ENCODE measurements at regions not wholly inside any gene's neighbourhood (a gene's known extent, or its start where the extent isn't known, plus 50 kb on each side); places are given as distances from the start of the nearest gene placed in this dataset.
A peak's percentile ranks its signal among the peaks of the same experiment; 100 is the strongest.

- no peaks in the 10 kb centered on the region for H3K27me3 Mint-ChIP-seq (ENCODE audit: low read depth)
- TF ChIP-seq, protein P1, sequence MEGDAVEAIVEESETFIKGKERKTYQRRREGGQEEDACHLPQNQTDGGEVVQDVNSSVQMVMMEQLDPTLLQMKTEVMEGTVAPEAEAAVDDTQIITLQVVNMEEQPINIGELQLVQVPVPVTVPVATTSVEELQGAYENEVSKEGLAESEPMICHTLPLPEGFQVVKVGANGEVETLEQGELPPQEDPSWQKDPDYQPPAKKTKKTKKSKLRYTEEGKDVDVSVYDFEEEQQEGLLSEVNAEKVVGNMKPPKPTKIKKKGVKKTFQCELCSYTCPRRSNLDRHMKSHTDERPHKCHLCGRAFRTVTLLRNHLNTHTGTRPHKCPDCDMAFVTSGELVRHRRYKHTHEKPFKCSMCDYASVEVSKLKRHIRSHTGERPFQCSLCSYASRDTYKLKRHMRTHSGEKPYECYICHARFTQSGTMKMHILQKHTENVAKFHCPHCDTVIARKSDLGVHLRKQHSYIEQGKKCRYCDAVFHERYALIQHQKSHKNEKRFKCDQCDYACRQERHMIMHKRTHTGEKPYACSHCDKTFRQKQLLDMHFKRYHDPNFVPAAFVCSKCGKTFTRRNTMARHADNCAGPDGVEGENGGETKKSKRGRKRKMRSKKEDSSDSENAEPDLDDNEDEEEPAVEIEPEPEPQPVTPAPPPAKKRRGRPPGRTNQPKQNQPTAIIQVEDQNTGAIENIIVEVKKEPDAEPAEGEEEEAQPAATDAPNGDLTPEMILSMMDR (IDR thresholded peaks at IDR 0.05; ENCODE audit: unreplicated experiment in 3 of 3) = no peak
- H3K4me3 Mint-ChIP-seq = peak overlapping the region in 1 of 3 experiments; percentile 16
- H3K36me3 Mint-ChIP-seq (ENCODE audit: low read depth) = no peaks in the 10 kb centered on the region
- H3K4me1 Mint-ChIP-seq = peaks cover 16% of the 10 kb centered on the region
- no peaks in the 10 kb centered on the region for H3K9me3 Mint-ChIP-seq
- peak overlapping the region in 2 of 3 experiments; percentile 60 to 69 for H3K27ac Mint-ChIP-seq
Measured at GRCh38 chr13:80083081-80083852, 257.7 kb downstream of the SPRY2 start.

GRCh38 chr13:80082396-80083080, 258.4 kb downstream of the SPRY2 start:
- H3K27ac Mint-ChIP-seq = no peak overlapping the region
- TF ChIP-seq, protein P1 (IDR thresholded peaks at IDR 0.05; ENCODE audit: unreplicated experiment in 3 of 3) = no peak
- H3K9me3 Mint-ChIP-seq = no peaks in the 10 kb centered on the region
- H3K27me3 Mint-ChIP-seq (ENCODE audit: low read depth) = no peaks in the 10 kb centered on the region
- H3K4me3 Mint-ChIP-seq = no peak overlapping the region
- peaks cover 16% of the 10 kb centered on the region for H3K4me1 Mint-ChIP-seq
- H3K36me3 Mint-ChIP-seq (ENCODE audit: low read depth) = no peaks in the 10 kb centered on the region

DNA sequence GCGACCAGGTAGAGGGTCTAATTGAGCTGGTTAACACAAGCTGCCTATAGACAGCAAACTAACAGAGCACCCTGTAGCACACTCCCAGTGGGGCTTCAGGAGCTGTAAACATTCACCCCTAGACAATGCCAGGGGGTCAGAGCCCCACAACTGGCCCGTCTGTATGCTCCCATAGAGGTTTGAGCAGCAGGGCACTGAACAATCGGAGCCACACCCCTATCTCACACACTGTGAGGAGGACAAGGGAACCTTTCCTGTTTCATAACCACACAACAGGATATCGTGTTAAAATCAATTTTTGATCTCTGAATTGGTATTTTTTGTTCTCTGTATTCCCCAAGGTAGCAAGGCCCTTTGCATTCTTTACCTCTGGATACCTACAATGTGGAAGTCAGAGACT, 266.1 kb downstream of the SPRY2 start:
- no peaks in the 10 kb centered on the region for H3K36me3 Mint-ChIP-seq (ENCODE audit: low read depth)
- H3K4me1 Mint-ChIP-seq = peaks cover 7% of the 10 kb centered on the region
- no peaks in the 10 kb centered on the region for H3K27me3 Mint-ChIP-seq (ENCODE audit: low read depth)
- H3K4me3 Mint-ChIP-seq = no peak overlapping the region
- TF ChIP-seq, protein P1 (IDR thresholded peaks at IDR 0.05; ENCODE audit: unreplicated experiment in 3 of 3) = no peak
- H3K9me3 Mint-ChIP-seq = no peaks in the 10 kb centered on the region
- no peak overlapping the region for H3K27ac Mint-ChIP-seq

GRCh38 chr13:80074143-80074752, 266.7 kb downstream of the SPRY2 start:
- Mint-ChIP-seq H3K4me3 (no peak overlapping the region), H3K36me3 (ENCODE audit: low read depth) (no peaks in the 10 kb centered on the region), H3K27ac (no peak overlapping the region), H3K4me1 (peaks cover 8% of the 10 kb centered on the region), H3K9me3 (no peaks in the 10 kb centered on the region), H3K27me3 (ENCODE audit: low read depth) (no peaks in the 10 kb centered on the region)
- TF ChIP-seq, protein P1 (IDR thresholded peaks at IDR 0.05; ENCODE audit: unreplicated experiment in 3 of 3) = no peak

GRCh38 chr13:80072231-80072630, 268.7 kb downstream of the SPRY2 start:
- TF ChIP-seq, protein P1 (IDR thresholded peaks at IDR 0.05; ENCODE audit: unreplicated experiment in 3 of 3) = no peak

More at GRCh38 chr13:80072231-80072630, 268.7 kb downstream of the SPRY2 start:
- no peaks in the 10 kb centered on the region for H3K36me3 Mint-ChIP-seq (ENCODE audit: low read depth)
- no peaks in the 10 kb centered on the region for H3K27me3 Mint-ChIP-seq (ENCODE audit: low read depth)
- no peak overlapping the region for H3K27ac Mint-ChIP-seq
- no peak overlapping the region for H3K4me3 Mint-ChIP-seq
- no peaks in the 10 kb centered on the region for H3K9me3 Mint-ChIP-seq
- H3K4me1 Mint-ChIP-seq = peaks cover 8% of the 10 kb centered on the region

Measured in nephron (organoid).